AML-193 (cell line): ENCODE measurements at regions not wholly inside any gene's neighbourhood (a gene's known extent, or its start where the extent isn't known, plus 50 kb on each side); places are given as distances from the start of the nearest gene placed in this dataset.
A peak's percentile ranks its signal among the peaks of the same experiment; 100 is the strongest.

Experiments used
- DNase-seq, 2 experiments: peaks; one replicate each; lab custom pipeline; 2025; lab: John Stamatoyannopoulos, UW

DNA sequence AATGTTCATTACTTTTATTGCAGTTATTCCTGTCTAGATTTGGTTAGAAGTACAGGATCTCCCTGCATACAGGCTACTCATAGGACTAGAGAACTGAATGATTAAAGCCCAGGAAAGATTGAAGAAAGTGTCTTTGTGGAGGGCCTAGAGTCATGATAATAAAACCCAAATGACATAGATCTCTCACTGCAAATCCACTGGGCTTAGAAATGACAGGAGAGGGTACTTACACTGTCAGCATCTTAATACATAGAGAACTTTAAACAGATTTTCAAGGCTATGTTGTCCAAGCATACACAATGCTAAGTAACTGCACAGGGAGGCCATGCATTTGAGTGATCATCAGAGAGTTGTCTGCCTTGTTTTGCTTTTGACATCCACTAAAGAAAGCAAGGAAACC, 383.8 kb upstream of the MAP3K7 start:
- no peak for DNase-seq

DNA sequence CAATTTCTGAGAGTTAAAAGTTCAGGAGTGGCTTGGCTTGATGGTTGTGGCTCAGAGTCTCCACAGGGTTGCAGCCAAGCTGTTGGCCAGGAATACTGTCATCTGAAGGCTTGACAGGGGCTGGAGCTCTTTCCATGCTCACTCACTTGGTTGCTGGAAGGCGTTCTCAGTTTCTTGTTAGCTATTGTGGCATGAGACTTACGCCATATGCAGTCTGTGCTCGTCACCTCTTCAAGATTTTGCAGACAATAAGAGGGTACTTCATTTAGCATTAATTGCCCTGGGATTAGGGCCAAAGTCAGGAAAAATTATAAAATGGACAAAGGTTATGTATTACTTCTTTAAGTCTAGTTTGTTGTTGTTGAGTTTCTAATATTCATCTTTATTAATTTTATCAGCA, 380.6 kb upstream of the MAP3K7 start:
- DNase-seq: no peak

DNA sequence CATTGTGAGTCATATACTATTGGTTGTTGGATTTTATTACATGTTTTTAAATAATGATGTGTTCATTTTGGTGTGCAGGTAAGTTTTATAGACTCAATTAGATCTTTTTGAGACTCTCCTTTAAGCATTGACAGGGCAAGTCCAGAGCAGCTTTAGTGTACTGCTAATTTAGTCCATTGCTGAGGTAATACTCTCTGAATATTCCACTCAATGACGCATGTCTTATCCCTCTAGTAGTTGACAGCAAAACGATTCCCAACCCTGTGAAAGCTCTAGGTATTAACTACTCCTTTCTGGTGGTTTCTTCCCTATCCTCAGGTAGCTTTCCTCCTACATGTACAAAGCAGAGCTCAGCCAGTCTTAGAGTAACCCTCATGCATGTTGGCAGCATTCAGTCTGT, 373.5 kb upstream of the MAP3K7 start:
- DNase-seq: no peak

DNA sequence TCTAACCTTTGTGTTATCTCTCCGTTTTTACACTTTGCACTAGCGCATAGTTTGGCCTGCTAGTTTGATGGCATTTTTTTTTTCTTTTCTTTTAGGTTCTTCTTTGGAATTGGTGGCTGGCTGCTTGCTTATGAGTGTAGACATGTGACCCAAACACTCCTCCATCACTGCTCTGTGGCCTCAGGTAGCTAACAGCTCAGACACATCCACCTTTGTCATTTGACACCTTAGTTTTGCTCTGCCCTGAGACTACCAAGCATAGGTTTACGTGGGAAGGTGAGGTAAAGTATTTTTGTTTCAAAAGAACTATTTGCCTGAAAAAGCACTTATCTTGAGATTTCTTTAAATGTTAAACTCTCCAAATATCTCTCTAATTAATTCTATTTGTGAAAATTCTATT, 368.4 kb upstream of the MAP3K7 start:
- no peak for DNase-seq

DNA sequence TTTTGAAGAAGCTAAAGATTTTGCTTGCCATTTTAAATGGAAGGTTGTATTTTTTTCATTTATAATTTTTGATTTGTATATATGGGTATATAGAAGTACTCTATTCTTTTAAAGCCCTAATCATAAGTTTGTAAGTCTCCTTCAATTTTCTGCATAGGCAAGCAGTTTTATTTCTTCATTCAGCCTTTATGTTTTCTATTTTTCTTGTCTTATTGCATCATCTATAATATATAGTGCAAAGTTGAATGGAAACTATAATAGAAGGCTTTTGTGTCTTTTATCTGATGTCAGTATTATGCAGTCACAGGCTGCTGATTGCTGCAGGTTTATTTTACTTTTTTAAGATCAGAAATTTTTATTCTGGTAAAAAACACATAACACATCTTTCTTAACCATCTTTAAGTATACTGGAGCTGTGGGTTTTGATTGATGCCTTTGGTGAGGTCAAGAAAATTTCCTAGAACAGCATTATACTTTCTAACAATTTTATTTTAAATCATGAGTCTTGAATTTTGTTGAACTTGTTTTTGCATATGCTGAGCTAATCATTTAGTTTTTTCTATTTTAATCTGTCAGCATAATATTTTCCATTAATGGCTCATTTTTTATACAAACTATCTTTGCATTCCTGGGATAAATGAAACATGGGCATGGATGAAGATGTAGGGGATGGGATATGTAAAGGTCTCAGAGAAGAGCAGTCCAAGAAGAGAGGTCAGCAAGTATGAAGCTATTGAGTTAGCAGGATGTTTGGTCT, 366.7 kb upstream of the MAP3K7 start:
- DNase-seq: no peak

DNA sequence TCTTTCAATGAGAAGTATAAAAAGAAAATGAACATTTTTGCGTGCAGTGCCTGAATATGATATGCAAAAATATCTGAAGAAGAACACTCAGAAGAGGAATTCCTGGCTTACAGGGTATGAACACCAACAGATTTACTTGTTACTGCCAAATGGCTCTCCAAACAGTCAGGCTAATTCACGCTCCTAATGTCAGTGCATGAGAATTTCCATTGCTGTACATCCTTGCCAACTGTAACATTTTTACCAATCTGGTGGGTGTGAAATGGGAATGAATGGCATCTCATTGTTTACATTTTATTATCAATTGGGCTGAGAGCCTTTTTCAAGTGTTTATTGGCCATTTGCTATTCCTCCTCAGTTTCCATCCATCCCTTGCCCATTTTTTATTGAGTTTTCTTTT, 365.3 kb upstream of the MAP3K7 start:
- DNase-seq: no peak

DNA sequence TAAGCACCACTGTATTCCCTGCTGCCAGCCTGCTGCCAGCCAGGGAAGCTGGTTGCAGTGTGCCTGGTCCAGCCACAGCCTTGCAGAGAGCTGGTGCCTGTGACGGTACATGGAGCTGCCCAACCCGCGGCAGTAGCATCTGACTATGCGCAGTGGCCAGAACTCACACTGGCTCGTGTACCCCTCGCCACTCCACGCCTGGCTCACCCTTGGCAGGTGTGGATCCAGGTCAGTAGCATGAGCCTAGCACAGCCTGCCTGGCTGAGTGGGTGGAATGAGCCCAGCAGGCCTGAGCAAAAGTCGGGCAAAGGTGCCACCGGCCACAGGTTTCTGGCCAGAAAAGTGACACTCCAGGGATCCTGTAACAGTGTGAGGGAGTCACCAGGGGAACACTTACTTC, 361.7 kb upstream of the MAP3K7 start:
- DNase-seq: no peak

DNA sequence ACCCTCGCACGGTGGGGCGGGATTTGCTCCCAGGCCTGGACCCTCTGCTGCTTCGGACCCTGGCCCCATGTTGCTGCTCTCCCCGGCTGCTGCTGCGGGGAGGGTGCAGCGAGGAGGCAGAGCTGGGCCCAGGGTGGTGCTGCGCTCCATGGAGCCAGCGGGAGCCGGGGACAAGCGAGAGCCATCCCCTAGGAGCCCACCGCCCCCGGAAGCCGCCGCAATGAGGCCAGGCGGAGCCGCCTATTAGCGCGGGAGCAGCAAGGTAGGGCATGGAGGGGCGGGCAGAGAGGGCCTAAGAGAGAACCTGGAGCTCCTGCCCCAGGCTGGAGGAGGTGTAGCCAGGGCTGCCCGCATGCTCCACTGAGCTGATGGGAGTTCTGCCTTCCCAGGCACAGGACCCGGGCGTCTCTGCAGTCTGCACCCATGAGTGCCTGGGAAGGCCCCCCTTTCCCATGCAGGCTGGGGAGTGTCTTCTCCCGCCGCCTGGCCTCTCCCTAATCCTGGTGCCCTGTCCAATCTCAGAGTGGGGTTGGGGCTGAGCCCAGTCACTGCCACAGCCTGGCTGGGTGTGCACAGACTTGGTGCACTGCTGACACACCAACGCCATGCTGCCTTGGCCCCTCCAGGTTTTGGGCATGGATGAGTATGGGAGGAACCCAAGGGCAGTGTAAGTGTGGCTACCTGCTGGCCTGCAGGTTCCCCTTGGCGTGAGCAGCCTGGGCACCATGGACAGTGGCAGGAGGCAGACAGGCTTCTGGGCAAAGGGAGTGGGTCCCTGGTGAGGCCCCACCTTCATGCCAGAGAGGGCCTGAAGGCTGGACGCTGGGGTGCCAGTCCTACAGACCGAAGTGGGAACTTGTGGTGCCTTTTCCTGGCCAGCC, 360.6 kb upstream of the MAP3K7 start:
- DNase-seq: no peak

DNA sequence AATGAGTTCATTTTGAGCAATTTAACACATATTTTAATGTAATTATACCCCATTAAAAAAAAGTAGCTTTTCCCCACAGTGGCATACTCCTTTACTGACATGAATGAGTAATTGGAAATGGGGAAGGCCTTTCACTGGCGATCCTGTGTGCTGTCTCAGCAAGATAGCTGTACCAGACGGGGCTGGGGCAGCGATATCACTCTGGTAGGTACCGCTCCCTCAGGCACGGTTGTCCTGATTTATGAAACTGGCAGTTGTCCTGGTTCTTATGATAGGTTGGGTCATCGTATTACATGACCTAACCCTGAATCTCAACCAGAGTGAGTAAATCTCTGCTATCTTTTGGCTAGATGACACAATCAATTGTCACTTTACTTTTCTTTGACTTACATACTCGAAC, 355.0 kb upstream of the MAP3K7 start:
- no peak for DNase-seq

DNA sequence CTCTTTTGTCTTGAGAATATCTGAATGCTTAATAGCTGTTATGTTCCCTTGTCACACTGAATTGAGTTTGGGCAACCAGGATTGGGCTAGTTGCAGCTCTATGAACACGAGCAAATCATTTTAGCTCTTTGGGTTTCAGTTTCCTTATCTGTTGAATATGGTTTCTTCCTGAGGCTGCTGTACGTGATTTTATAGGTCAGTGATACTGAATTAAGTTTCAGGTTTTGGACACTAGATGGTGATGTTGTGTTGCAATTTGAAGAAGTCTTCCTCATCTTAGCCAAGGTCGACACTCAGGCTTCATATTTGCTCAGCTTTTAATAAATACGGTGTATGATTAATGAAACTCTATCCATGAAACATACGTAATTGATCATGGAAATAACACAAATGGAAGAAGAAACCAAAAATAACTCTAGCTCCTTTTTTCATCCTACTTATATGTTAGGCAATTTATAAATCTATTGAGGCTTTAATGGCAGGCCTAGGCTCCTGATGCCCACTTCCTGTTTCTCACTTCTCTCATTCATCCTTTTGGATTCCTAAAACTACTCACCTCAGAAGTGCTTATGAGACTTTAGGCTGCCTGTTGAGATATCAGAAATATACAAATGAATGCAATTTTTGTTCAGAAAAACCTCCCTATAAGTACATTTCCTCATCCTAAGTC, 354.1 kb upstream of the MAP3K7 start:
- DNase-seq: peak; percentile 65 to 70

DNA sequence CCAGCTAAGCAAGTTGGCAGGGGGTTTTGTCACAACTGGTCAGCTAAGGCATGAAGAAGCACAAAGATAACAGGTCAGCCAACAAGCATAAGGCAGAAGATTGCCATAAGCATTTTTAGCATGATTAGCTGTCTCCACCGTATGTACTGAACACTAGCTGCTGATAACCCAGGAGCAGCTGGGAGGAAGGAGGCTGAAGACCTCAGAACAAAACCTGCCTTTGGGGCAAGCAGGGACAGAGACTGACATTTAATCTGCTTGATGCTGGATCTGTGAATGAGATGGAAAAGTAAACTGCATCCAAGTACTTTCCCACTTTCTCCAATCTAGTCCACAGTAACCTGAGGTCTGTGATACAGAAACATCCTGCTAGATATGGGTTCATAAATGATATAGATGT, 353.0 kb upstream of the MAP3K7 start:
- DNase-seq: no peak

DNA sequence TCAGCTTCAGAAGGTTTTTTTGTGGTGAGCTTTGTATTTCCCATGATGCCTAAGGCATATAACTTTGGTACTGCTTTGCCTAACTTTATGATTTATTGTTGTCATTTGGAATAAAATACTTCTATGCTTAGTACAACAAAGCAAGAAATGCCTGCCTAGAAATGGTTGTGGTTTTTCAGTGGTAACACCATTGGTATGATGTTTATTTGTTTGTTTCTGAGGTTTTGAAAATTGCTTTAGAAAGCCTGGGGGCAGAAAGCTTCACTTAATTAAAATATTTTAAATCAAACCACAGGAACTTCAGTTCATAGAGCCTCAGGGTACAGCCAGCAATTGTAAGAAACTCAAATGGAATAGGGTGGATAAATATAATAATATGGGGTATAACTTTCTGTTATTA, 351.2 kb upstream of the MAP3K7 start:
- DNase-seq: no peak

DNA sequence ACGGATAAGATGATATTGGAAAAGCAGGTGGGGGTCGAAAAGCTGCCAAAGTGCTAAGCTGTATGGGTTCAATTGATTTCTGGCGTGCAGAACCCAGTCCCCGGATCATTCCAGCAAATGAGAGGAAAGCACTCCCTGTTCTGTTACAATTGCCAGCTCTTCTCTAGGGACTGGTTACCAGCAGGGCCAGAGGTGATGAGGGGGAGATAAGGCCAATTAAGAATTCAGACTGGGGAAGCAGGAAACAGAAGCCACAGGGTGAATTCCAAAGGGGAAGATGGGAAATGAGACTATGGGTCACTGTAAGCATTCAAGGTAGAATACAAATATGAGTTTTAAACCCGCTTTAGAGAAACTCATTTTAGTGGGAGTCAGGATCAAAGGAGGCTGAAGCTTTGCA, 349.4 kb upstream of the MAP3K7 start:
- no peak for DNase-seq

DNA sequence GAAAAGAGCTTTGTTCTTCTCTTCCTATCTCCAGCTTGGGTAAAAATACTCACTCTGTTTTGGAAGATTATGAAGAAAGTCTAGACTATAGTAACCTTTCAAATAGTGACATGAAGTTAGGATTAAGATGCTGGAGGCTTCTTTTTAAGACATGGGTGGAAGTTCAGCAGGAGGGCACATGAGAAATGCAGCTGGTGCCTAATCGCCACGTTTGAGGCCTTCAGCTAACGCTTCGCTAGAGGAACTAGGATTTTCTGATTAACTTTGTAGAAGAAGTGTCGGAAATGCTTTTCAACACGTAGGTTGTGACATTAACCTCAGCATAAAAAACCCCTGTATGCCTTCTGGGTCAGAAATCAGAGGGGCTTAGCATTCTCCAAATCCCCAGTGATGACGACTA, 348.1 kb upstream of the MAP3K7 start:
- DNase-seq: no peak

DNA sequence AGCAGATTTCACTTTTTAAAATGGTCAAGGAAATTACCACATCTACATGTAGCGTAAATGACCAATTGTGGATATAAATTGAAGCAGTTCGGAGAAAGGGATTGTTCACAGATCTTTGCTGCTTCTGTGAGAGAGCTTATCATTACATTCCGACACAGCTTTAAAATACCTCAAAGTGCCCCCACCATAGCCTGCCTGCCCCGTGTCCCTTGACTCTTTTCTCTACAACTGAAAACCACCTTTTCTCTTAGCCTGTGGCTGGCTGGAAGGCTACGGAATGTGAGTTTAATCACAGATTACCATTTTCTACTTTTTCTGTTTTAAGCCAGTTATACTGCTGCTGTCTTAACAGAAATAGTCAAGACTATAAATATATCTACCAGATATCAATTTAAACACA, 347.2 kb upstream of the MAP3K7 start:
- no peak for DNase-seq

DNA sequence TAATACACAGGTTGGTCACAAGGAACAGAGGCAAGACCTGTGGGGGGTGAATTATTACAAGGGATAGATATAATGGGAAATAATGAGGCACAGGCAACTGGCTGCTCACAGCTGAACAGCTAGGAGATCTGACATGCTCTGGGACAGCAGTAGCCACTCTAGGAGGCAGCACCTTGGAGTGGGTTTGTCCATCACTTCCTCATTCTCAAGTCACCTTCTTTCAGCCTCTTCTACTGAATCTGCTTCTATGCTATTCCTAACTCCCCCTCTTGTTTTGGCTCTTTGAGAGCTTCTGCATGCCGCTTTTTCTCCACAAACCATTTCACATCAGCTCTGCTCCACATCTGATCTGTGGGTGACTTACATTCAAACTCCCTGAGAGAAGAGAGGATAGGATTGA, 345.5 kb upstream of the MAP3K7 start:
- DNase-seq: no peak

DNA sequence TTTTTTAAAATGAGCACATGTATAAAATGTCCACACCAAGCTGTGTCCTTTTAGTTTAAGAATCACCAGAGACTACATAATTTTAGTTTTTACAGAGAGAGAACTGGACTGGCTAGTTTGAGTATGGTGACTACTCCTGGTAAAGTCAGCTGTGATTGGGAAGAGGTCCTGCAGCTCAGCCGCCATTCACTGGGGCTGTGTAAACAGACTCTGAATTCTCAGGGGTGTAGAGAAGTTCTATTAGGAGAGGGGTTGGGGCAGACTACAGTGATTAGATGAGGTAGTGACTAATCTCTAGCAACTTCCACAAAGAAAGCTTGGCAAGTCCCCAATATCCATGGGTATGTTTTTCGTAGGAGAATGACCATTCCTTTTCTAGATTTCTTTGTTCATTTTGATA, 341.2 kb upstream of the MAP3K7 start:
- DNase-seq: no peak

DNA sequence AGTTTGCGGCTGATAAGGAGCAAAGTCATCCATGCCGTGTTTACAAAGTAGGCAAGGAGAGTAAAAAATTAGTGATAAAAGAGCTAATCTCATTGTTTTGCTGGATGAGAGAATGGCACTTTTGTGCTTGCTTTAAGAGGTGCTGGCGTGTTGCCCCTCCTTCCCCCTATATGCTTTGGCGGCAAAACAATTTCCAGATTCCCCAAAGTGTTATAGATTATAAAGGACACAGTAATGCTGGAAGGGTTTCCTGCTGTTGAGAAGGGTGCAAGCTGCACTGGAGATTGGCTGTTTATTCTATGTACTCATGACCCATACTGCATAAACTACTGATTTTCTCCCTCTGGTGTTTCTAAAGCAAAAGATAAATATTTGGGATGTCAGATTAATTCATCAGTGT, 338.9 kb upstream of the MAP3K7 start:
- no peak for DNase-seq

DNA sequence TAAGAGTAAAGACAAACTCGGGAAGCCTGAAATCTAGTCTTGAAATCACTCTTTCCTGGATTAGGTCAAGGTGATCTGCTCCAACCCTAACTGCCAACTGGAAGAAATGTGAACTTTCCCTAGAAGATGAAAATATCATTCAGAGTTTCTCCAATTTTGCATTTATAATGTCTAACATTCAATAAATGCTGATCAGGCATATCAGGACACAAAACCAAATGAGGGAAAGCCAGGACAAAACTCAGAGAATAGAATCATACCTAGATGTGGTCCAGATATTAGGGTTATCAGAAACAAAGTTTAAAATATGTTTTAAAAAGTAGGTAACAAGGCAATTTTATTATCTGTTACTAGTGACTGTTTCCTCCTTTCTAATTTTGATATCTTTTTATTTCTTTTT, 335.5 kb upstream of the MAP3K7 start:
- no peak for DNase-seq

DNA sequence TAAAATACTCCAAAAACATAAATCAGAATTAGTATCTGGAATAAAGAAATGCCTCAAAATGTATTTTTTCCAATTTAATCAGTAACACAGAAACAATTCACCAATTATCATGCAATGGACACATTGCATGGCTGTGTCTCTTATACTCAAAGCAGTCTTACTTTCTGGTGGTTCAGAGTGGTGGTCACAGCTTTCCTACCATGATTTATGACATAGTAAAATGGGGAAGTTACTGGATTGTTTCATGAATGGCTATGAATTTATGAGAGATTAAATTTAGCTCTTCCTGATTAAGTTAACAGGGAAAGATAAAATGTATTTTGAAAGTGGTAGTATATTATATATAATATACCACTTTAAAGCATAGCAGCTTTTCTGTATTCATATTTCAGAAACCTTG, 331.5 kb upstream of the MAP3K7 start:
- no peak for DNase-seq

DNA sequence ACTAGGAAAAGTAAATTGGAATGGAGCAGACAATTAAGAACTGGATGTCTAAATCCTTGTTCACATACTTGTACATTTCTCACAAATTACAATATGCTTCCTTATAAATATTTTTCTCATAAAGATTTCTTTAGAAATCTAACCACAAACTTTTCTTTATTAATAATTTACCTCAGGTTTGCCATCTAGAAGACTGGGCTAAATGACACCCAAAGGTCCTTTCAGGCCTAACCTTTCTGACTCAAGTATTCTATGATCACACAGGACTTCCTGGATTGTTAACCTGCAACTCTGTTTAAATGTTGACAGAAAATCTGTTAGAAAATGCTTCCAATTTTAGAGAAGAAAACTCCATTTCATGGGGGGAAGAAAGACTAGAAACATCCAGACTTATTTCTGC, 330.5 kb upstream of the MAP3K7 start:
- no peak for DNase-seq

DNA sequence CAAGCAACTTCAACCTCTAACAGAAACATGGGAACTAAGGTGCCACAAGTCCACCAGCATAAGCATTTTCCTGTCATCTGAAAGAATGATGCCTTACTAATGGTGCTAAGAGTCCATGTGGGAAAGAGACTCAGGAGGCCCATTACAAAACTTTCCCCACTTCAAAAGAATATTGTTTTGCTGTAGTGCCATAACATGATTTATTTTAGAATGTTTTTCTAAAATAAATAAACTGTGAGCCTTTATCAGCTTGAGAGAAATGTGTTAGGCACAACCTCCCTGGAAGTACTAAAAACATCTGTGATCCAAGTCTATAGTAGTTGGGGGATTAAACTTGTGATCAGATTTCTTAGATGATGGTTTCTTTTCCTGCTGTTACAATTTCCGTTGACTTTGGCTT, 330.1 kb upstream of the MAP3K7 start:
- DNase-seq: no peak
